GM21423 (cell line): ENCODE measurements at regions not wholly inside any gene's neighbourhood (a gene's known extent, or its start where the extent isn't known, plus 50 kb on each side); places are given as distances from the start of the nearest gene placed in this dataset.

Experiments
- ATAC-seq: cut with Tn5 transposase; IDR thresholded peaks from one replicate; pipeline ENCODE4 v1.9.1; 2021; ENCODE audit warnings: mild to moderate bottlenecking, moderate library complexity; ENCODE audit not compliant: unreplicated experiment

DNA sequence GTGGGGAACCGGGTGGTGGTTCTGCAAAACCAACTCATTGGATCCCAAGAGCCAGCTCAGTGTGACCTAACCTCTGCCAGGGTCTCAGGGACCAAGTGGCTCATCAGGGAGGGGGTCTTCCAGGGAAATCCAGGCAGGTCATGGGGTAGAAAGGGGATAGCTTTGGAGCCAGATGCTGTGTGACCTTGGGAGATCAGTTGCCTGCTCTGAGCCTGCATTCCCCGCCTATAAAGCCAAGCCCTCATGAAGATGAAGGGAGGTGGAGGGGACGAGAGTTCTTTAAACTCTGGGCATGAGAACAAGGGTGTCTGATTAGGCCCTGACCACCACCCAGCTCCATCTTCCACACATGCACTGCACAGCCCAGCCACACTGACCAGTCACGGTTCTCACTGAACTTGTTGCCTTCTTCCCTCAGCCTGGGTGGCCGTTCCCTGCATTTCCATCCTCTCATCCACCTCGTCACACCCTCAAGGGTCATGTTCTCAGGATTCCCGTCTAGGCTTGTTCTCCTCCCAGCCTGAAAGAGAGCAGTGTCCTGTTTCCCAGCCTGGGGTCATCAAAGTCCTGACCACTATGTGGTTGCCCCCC lies 475.5 kb downstream of the TBC1D22A start:
- no peak for ATAC-seq

- ATAC-seq = no peak
Observed at GRCh38 chr22:47236718-47237117, 474.3 kb downstream of the TBC1D22A start.

DNA sequence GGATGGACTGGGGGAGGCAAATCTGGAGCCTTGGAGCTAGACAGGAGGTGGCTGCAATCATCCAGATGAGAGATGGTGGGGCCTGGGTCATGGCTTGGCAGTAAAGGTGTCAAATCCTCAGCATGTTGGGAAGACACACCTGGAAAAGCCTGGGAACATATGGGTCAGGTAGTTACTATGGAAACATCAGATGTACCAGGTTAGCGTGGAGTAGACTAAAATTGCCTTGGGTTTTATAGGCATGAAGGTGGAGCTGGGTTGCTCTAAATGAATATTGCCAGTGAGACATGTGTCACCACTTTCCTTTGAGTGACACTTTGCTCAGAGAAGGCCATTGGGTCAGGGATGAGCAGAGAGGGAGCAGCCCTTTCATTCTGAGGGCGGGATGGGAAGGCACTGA lies 473.7 kb downstream of the TBC1D22A start:
- ATAC-seq = no peak

- ATAC-seq = no peak
Observed at GRCh38 chr22:47233316-47234243, 471.1 kb downstream of the TBC1D22A start.

DNA sequence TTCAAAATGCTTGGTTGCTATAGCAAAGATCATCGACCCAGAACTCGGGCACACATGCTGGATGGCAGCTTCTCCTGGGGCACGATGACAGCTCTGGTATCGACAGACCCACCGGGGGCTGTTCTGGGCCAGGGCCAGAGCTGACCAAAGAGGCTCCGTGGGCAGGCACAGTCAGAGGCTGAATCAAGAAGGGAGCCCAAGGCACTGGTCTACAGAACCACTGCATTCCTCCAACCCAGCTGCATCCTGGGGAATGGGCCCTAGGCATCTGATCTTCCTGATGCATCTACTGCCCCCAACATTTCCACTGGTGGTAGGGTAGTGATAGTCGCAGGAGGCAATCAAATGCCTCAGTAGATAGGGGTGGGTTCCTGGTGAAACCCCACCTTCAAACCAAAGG lies 470.3 kb downstream of the TBC1D22A start:
- ATAC-seq = no peak

DNA sequence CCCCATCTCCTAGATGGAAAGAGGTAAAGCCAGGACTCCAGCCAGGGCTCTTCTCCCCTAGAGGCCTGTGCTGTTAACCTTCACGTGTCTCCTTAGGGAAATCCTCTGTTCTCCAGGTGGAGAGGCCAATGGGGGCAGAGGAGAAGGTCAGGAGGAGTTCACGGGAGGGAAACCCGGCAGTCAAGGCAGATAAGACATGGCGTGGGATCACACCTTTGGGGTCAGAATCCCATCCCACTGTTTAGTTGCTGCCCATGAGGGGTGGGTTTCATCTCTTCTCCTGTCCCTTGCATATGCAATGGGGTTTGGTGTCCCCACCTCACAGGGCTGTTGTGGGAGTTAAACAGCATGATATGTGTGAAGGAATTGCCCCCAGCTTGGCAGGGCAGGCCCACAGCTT lies 469.7 kb downstream of the TBC1D22A start:
- ATAC-seq = no peak

- no peak for ATAC-seq
Observed at GRCh38 chr22:47231759-47232158, 469.3 kb downstream of the TBC1D22A start.

DNA sequence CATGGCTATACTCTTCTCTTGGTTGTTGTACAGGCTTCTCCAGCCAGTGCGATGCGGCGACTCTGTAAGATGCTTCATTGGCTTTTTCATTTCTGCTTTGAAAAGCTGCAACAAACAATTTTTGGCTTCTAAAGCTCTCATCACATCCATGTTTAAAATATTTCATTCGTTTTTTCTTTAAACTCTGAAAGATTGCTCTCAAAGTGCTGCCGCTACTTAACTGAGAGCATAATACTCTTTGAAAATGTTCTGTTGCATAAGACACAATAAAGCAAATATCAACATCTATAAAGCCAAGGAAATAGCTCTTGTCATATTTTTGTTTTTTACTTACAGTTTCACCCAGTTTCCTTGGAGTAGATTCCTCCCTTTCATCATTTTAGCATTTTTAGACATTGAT lies 468.3 kb downstream of the TBC1D22A start:
- ATAC-seq = no peak

GRCh38 chr22:47230251-47230650 lies 467.8 kb downstream of the TBC1D22A start:
- no peak for ATAC-seq

DNA sequence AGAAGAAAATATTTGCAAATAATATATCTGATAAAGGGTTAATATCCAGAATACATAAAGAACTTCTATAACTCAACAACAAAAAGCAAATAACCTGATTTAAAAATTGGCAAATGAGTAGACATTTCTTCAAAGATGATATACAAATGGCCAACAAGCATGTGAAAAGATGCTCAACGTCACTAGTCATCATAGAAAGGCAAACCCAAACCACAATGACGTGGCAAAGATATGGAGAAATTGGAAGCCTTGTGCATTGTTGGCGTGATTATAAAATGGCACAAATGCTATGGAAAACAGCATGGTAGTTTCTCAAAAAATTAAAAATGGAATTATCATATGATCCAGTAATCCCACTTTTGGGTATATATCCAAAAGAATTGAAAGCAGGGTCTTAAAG lies 466.3 kb downstream of the TBC1D22A start:
- ATAC-seq = no peak

- ATAC-seq = no peak
Observed at GRCh38 chr22:47225931-47226633, 463.6 kb downstream of the TBC1D22A start.

- no peak for ATAC-seq
Observed at GRCh38 chr22:47225080-47225930, 462.9 kb downstream of the TBC1D22A start.
